ENCODE measurements at regions not wholly inside any gene's neighbourhood (a gene's known extent, or its start where the extent isn't known, plus 50 kb on each side); places are given as distances from the start of the nearest gene placed in this dataset.

DNA sequence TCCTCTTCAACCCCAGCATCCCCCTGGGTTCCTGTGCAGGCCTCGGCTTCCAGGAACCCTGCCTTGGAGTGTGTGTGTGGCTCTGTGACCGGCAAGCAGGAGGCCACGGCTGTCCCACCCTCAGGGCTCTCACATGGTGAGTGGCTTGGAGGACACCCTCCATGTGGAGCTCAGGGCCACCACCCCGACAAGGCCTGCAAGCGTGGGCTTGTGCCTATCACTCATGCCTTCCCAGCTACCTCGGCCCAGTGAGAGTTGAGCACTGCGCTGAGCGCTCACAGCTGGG lies 76.7 kb downstream of the DACT2 start:
- ChIA-PET POLR2A (no interaction called here), CTCF (no interaction called here)
- Mint-ChIP-seq H3K4me3 (no peak overlapping the region), H3K4me1 (no peaks in the 10 kb centered on the region), H3K27ac (no peak overlapping the region), H3K27me3 (no peaks in the 10 kb centered on the region), H3K9me3 (ENCODE audit: insufficient read depth) (no peaks in the 10 kb centered on the region)
- intact Hi-C loops (cut with micrococcal nuclease), result no loop called here
- no peak overlapping the region for H3K4me2 ChIP-seq (replicated peaks; ENCODE audit: low read depth, low read length, poor library complexity, severe bottlenecking)
- TF ChIP-seq CTCF (IDR thresholded peaks at IDR 0.05) (no peak), EZH2 (IDR thresholded peaks at IDR 0.05; ENCODE audit: borderline replicate concordance, insufficient read depth, low read depth, low read length, poor library complexity, severe bottlenecking) (no peak)
- no peaks in the 10 kb centered on the region for H3K27me3 ChIP-seq (replicated peaks in 1 of 4; ENCODE audit: control extremely low read depth in 1 of 4, control insufficient read depth in 3 of 4, insufficient read depth in 4 of 4, low read length in 3 of 4)
- no peak overlapping the region for H3K27ac ChIP-seq (ENCODE audit: low read length in 2 of 2)
- H3K4me3 ChIP-seq (ENCODE audit: control extremely low read depth in 1 of 5, extremely low read depth in 1 of 5, insufficient read depth in 1 of 5, low read depth in 2 of 5, low read length in 4 of 5), result no peak overlapping the region
- DNase-seq (no peak), ATAC-seq (ENCODE audit: low read depth) (no peak)
- H3K79me2 ChIP-seq (ENCODE audit: control insufficient read depth, insufficient read depth, low read length), result no peaks in the 10 kb centered on the region
- H3K9ac ChIP-seq (ENCODE audit: low read length), result no peak overlapping the region
- H3K4me1 ChIP-seq (ENCODE audit: control insufficient read depth in 2 of 2, insufficient read depth in 2 of 2, low read length in 2 of 2), result no peaks in the 10 kb centered on the region
- H3K36me3 ChIP-seq (replicated peaks in 1 of 2; ENCODE audit: control extremely low read depth in 1 of 2, control insufficient read depth in 1 of 2, extremely low read depth in 1 of 2, insufficient read depth in 2 of 2, low read length in 1 of 2), result no peaks in the 10 kb centered on the region
- no peak overlapping the region for H2AFZ ChIP-seq (ENCODE audit: insufficient read depth, low read depth, low read length, poor library complexity, severe bottlenecking)
- H3K9me3 ChIP-seq (ENCODE audit: control extremely low read depth in 1 of 3, control insufficient read depth in 2 of 3, insufficient read depth in 1 of 3, low read length in 2 of 3), result peaks cover 0 to 5% (median 0%) of the 10 kb centered on the region in 3 donors
- H4K20me1 ChIP-seq (ENCODE audit: control insufficient read depth, insufficient read depth, low read length, poor library complexity, severe bottlenecking), result no peaks in the 10 kb centered on the region
- WGBS (ENCODE audit: insufficient coverage), result 90% methylated on average over 8 of the region's 8 CpGs

DNA sequence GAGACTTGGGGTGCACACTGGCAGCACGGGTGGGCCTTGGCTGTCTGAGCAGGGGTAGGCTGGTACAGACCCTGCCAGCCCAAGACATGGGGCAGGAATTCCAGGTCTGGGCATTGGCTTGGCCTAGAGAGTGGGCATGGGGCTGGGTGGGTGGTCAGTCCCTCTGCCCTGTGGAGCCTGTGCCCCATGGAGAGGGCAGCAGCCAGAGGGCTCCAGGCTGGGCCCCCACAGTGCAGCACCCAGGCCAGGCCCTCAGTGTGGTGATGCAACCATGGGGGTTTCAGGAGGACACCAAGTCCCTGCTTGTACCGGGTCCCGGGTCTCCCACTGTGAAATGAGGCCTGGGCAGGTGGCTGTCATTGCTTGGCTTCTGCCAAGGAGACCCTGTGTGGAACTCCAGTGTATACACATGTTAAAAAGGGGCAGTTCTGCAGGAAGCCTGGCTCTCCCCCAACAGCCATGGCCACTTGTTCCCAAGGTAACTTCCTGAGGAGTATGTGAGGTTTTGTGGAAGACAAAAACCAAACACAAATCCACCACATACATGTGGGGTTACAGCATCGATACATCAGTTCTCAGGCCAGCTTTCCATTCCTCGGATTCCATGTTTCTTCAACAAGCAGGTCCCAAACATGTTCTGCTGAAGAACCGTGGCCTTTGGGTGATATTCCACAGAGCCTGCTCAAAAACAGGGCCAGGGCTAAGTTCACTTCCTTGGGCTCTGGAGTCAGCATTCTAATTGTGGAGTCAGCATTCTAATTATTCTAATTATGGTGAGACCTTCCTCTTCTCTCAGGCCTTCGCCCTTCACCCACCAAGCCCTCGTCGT lies 77.3 kb downstream of the DACT2 start:
- Histone ChIP-seq H3K79me2 (ENCODE audit: control insufficient read depth, insufficient read depth, low read length) (no peaks in the 10 kb centered on the region), H3K27me3 (replicated peaks in 1 of 4; ENCODE audit: control extremely low read depth in 1 of 4, control insufficient read depth in 3 of 4, insufficient read depth in 4 of 4, low read length in 3 of 4) (no peaks in the 10 kb centered on the region), H3K36me3 (replicated peaks in 1 of 2; ENCODE audit: control extremely low read depth in 1 of 2, control insufficient read depth in 1 of 2, extremely low read depth in 1 of 2, insufficient read depth in 2 of 2, low read length in 1 of 2) (no peaks in the 10 kb centered on the region), H3K4me2 (replicated peaks; ENCODE audit: low read depth, low read length, poor library complexity, severe bottlenecking) (no peak overlapping the region), H3K9me3 (ENCODE audit: control extremely low read depth in 1 of 3, control insufficient read depth in 2 of 3, insufficient read depth in 1 of 3, low read length in 2 of 3) (peaks cover 0 to 5% (median 0%) of the 10 kb centered on the region in 3 donors), H3K9ac (ENCODE audit: low read length) (no peak overlapping the region), H3K4me1 (ENCODE audit: control insufficient read depth in 2 of 2, insufficient read depth in 2 of 2, low read length in 2 of 2) (no peaks in the 10 kb centered on the region), H3K4me3 (ENCODE audit: control extremely low read depth in 1 of 5, extremely low read depth in 1 of 5, insufficient read depth in 1 of 5, low read depth in 2 of 5, low read length in 4 of 5) (no peak overlapping the region), H3K27ac (ENCODE audit: low read length in 2 of 2) (no peak overlapping the region), H4K20me1 (ENCODE audit: control insufficient read depth, insufficient read depth, low read length, poor library complexity, severe bottlenecking) (no peaks in the 10 kb centered on the region), H2AFZ (ENCODE audit: insufficient read depth, low read depth, low read length, poor library complexity, severe bottlenecking) (no peak overlapping the region)
- DNase-seq (no peak), ATAC-seq (ENCODE audit: low read depth) (no peak)
- H3K27me3 Mint-ChIP-seq, result no peaks in the 10 kb centered on the region
- H3K9me3 Mint-ChIP-seq (ENCODE audit: insufficient read depth), result no peaks in the 10 kb centered on the region
- intact Hi-C loops (cut with micrococcal nuclease), result no loop called here
- CTCF ChIA-PET, result no interaction called here
- no peaks in the 10 kb centered on the region for H3K4me1 Mint-ChIP-seq
- H3K4me3 Mint-ChIP-seq, result no peak overlapping the region
- POLR2A ChIA-PET, result no interaction called here
- H3K27ac Mint-ChIP-seq, result no peak overlapping the region
- WGBS (ENCODE audit: insufficient coverage), result 85% methylated on average over 7 of the region's 9 CpGs
- TF ChIP-seq CTCF (IDR thresholded peaks at IDR 0.05), result no peak
- no peak for TF ChIP-seq EZH2 (IDR thresholded peaks at IDR 0.05; ENCODE audit: borderline replicate concordance, insufficient read depth, low read depth, low read length, poor library complexity, severe bottlenecking)
